ENCODE measurements at regions not wholly inside any gene's neighbourhood (a gene's known extent, or its start where the extent isn't known, plus 50 kb on each side); places are given as distances from the start of the nearest gene placed in this dataset.

DNA sequence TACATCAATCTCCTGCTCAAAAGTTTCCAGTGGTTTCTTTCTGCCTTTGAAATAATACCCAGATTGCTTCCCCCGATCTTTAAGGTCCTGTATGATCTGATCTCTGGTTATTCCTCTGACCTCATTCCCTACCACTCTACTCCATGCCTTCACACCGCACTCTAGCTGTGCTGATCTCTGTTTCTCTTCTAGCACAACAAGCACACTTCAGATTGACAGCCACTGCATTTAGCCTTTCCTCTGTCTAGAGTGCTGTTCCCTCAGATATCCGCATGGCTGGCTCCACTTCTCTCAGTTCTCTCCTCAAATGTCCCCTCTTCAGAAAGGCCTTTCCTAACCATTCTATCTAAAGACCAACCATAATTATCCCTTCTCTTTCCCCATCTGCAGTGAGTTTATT, 370.4 kb upstream of the FGF13 start:
- no peaks in the 10 kb centered on the region for H3K9me3 ChIP-seq (ENCODE audit: control insufficient read depth in 4 of 4, low read length in 3 of 4)
- no peak for DNase-seq (ENCODE audit: low spot score)
- WGBS, result 88% methylated on average over 3 of the region's 3 CpGs
- H3K9ac ChIP-seq (ENCODE audit: low read depth in 1 of 2, low read length in 2 of 2), result no peak overlapping the region
- no peak overlapping the region for H3K4me3 ChIP-seq (ENCODE audit: low read depth in 1 of 3, low read length in 3 of 3)
- no peak overlapping the region for H3K27ac ChIP-seq (ENCODE audit: low read depth in 1 of 2, low read length in 2 of 2)
- H3K4me1 ChIP-seq (ENCODE audit: control insufficient read depth in 4 of 4, insufficient read depth in 4 of 4, low read length in 3 of 4), result peaks cover 0 to 9% (median 5%) of the 10 kb centered on the region in 4 donors
- TF ChIP-seq EGR1 (IDR thresholded peaks at IDR 0.05; ENCODE audit: low read depth in 2 of 2), result no peak
- TF ChIP-seq SP1 (IDR thresholded peaks at IDR 0.05), result no peak
- no peak for TF ChIP-seq RAD21 (IDR thresholded peaks at IDR 0.05)
- TF ChIP-seq, protein P1, sequence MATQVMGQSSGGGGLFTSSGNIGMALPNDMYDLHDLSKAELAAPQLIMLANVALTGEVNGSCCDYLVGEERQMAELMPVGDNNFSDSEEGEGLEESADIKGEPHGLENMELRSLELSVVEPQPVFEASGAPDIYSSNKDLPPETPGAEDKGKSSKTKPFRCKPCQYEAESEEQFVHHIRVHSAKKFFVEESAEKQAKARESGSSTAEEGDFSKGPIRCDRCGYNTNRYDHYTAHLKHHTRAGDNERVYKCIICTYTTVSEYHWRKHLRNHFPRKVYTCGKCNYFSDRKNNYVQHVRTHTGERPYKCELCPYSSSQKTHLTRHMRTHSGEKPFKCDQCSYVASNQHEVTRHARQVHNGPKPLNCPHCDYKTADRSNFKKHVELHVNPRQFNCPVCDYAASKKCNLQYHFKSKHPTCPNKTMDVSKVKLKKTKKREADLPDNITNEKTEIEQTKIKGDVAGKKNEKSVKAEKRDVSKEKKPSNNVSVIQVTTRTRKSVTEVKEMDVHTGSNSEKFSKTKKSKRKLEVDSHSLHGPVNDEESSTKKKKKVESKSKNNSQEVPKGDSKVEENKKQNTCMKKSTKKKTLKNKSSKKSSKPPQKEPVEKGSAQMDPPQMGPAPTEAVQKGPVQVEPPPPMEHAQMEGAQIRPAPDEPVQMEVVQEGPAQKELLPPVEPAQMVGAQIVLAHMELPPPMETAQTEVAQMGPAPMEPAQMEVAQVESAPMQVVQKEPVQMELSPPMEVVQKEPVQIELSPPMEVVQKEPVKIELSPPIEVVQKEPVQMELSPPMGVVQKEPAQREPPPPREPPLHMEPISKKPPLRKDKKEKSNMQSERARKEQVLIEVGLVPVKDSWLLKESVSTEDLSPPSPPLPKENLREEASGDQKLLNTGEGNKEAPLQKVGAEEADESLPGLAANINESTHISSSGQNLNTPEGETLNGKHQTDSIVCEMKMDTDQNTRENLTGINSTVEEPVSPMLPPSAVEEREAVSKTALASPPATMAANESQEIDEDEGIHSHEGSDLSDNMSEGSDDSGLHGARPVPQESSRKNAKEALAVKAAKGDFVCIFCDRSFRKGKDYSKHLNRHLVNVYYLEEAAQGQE (IDR thresholded peaks at IDR 0.05), result no peak
- TF ChIP-seq HNF4A (conservative IDR thresholded peaks at IDR 0.05), result no peak
- TF ChIP-seq, protein P2, sequence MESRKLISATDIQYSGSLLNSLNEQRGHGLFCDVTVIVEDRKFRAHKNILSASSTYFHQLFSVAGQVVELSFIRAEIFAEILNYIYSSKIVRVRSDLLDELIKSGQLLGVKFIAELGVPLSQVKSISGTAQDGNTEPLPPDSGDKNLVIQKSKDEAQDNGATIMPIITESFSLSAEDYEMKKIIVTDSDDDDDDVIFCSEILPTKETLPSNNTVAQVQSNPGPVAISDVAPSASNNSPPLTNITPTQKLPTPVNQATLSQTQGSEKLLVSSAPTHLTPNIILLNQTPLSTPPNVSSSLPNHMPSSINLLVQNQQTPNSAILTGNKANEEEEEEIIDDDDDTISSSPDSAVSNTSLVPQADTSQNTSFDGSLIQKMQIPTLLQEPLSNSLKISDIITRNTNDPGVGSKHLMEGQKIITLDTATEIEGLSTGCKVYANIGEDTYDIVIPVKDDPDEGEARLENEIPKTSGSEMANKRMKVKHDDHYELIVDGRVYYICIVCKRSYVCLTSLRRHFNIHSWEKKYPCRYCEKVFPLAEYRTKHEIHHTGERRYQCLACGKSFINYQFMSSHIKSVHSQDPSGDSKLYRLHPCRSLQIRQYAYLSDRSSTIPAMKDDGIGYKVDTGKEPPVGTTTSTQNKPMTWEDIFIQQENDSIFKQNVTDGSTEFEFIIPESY (IDR thresholded peaks at IDR 0.05), result no peak
- no peak for TF ChIP-seq RXRA (IDR thresholded peaks at IDR 0.05)
- TF ChIP-seq, protein P3, sequence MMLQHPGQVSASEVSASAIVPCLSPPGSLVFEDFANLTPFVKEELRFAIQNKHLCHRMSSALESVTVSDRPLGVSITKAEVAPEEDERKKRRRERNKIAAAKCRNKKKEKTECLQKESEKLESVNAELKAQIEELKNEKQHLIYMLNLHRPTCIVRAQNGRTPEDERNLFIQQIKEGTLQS (IDR thresholded peaks at IDR 0.05), result no peak
- no peak for TF ChIP-seq TAF1 (conservative IDR thresholded peaks at IDR 0.05)
- TF ChIP-seq, protein P4, sequence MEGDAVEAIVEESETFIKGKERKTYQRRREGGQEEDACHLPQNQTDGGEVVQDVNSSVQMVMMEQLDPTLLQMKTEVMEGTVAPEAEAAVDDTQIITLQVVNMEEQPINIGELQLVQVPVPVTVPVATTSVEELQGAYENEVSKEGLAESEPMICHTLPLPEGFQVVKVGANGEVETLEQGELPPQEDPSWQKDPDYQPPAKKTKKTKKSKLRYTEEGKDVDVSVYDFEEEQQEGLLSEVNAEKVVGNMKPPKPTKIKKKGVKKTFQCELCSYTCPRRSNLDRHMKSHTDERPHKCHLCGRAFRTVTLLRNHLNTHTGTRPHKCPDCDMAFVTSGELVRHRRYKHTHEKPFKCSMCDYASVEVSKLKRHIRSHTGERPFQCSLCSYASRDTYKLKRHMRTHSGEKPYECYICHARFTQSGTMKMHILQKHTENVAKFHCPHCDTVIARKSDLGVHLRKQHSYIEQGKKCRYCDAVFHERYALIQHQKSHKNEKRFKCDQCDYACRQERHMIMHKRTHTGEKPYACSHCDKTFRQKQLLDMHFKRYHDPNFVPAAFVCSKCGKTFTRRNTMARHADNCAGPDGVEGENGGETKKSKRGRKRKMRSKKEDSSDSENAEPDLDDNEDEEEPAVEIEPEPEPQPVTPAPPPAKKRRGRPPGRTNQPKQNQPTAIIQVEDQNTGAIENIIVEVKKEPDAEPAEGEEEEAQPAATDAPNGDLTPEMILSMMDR (IDR thresholded peaks at IDR 0.05; ENCODE audit: low read depth, low read length, missing input control), result no peak
- TF ChIP-seq NR2F2 (IDR thresholded peaks at IDR 0.05), result no peak
- no peak for TF ChIP-seq FOXA2 (IDR thresholded peaks at IDR 0.05)
- TF ChIP-seq FOXA1 (IDR thresholded peaks at IDR 0.05), result no peak
- no peak for TF ChIP-seq GABPA (IDR thresholded peaks at IDR 0.05 in 1 of 2, conservative IDR thresholded peaks at IDR 0.05 in 1 of 2)
- TF ChIP-seq HNF4G (IDR thresholded peaks at IDR 0.05), result no peak
- TF ChIP-seq JUND (IDR thresholded peaks at IDR 0.05), result no peak
- TF ChIP-seq, protein P5, sequence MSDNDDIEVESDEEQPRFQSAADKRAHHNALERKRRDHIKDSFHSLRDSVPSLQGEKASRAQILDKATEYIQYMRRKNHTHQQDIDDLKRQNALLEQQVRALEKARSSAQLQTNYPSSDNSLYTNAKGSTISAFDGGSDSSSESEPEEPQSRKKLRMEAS (IDR thresholded peaks at IDR 0.05), result no peak
- TF ChIP-seq YY1 (IDR thresholded peaks at IDR 0.05), result no peak
- H3K27me3 ChIP-seq (ENCODE audit: control insufficient read depth in 4 of 4, insufficient read depth in 4 of 4, low read length in 3 of 4), result peaks cover 0 to under 1% (median 0%) of the 10 kb centered on the region in 4 donors
- H3K36me3 ChIP-seq (ENCODE audit: control insufficient read depth in 4 of 4, insufficient read depth in 3 of 4, low read depth in 1 of 4, low read length in 3 of 4), result no peaks in the 10 kb centered on the region
